Natural killer cell (primary cell): ENCODE measurements at regions not wholly inside any gene's neighbourhood (a gene's known extent, or its start where the extent isn't known, plus 50 kb on each side); places are given as distances from the start of the nearest gene placed in this dataset.

Experiments used
- ATAC-seq, 3 donors: fragments of 150-1000 bp in 2 of 3; fragments of 200-7000 bp in 1 of 3; cut with Tn5 transposase; 1 replicate in 1 of 3; 2 replicates in 2 of 3; pipeline ENCODE4 v1.10.0; 2021; ENCODE audit warnings: mild to moderate bottlenecking in 2 of 3, moderate library complexity in 2 of 3
- DNase-seq, 2 donors: peaks; one replicate each; pipeline versions ENCODE4 v3.0.0 to v3.0.0-alpha.2; 2013 to 2021; ENCODE audit warnings: mixed read lengths in 1 of 2
- H3K27ac ChIP-seq: one replicate; pipeline ENCODE4 v1.5.1; 2013; ENCODE audit warnings: mild to moderate bottlenecking, low read length
- H3K27me3 ChIP-seq: one replicate; pipeline ENCODE4 v1.6.1; 2013; ENCODE audit warnings: low read length; ENCODE audit not compliant: control insufficient read depth, insufficient read depth
- H3K36me3 ChIP-seq: one replicate; pipeline ENCODE4 v1.6.1; 2013; ENCODE audit warnings: low read length; ENCODE audit not compliant: control insufficient read depth, insufficient read depth
- H3K4me1 ChIP-seq: one replicate; pipeline ENCODE4 v1.6.1; 2013; ENCODE audit warnings: low read length; ENCODE audit not compliant: control insufficient read depth, insufficient read depth
- H3K4me3 ChIP-seq: one replicate; pipeline ENCODE4 v1.5.1; 2013; ENCODE audit warnings: low read length
- H3K9me3 ChIP-seq: one replicate; pipeline ENCODE4 v1.6.1; 2013; ENCODE audit warnings: low read length; ENCODE audit not compliant: control insufficient read depth, insufficient read depth
- H3K27ac Mint-ChIP-seq, 2 donors: one replicate each; pipeline ENCODE4 v1.8.0; 2022; ENCODE audit warnings: mild to moderate bottlenecking in 2 of 2, mixed read lengths in 2 of 2, moderate library complexity in 1 of 2
- H3K27me3 Mint-ChIP-seq, 2 donors: one replicate each; pipeline ENCODE4 v1.8.0; 2022; ENCODE audit warnings: low read depth in 2 of 2, mixed read lengths in 2 of 2
- H3K36me3 Mint-ChIP-seq: one replicate; pipeline ENCODE4 v1.8.0; 2022; ENCODE audit warnings: mixed read lengths
- H3K4me1 Mint-ChIP-seq, 2 donors: one replicate each; pipeline ENCODE4 v1.8.0; 2022; ENCODE audit warnings: mixed read lengths in 2 of 2
- H3K4me3 Mint-ChIP-seq: one replicate; pipeline ENCODE4 v1.8.0; 2022; ENCODE audit warnings: mild to moderate bottlenecking, moderate library complexity, mixed read lengths
- H3K9me3 Mint-ChIP-seq, 2 donors: one replicate each; pipeline ENCODE4 v1.8.0; 2022; ENCODE audit warnings: mixed read lengths in 2 of 2
- CTCF ChIP-seq: fragments of 200-600 bp; IDR thresholded peaks from one replicate; pipeline ENCODE4 v1.8.0; 2022; ENCODE audit warnings: antibody characterized with exemption
- WGBS: methylation state at CpG from one replicate; pipeline ENCODE4 v1.1.7; 2013; ENCODE audit warnings: missing lambda C conversion rate; ENCODE audit not compliant: insufficient coverage; 5-methylcytosine and 5-hydroxymethylcytosine counted together
- intact Hi-C: fragments of 100-400 bp; cut with micrococcal nuclease; formaldehyde crosslinking; loops from one replicate; pipeline ENCODE4 v1.14.2; 2022

- WGBS = 90% methylated on average over 3 of the region's 4 CpGs
- no peak for ATAC-seq
- no peak for TF ChIP-seq CTCF
These were observed 83.0 kb downstream of the LEPR start for GRCh38 chr1:65503427-65503826.

GRCh38 chr1:65504263-65504662 is 83.8 kb downstream of the LEPR start:
- H3K4me1 Mint-ChIP-seq = no peaks in the 10 kb centered on the region
- no peak for TF ChIP-seq CTCF
- H3K27me3 Mint-ChIP-seq = no peaks in the 10 kb centered on the region
- no peak for ATAC-seq
- intact Hi-C loops = no loop called here
- DNase-seq = no peak
- H3K9me3 Mint-ChIP-seq = peaks cover 0 to 2% of the 10 kb centered on the region in 2 donors
- H3K36me3 Mint-ChIP-seq = no peaks in the 10 kb centered on the region
- H3K4me3 Mint-ChIP-seq = no peak overlapping the region
- H3K4me3 ChIP-seq = no peak overlapping the region
- H3K4me1 ChIP-seq = no peaks in the 10 kb centered on the region
- H3K36me3 ChIP-seq = no peaks in the 10 kb centered on the region
- WGBS = 100% methylated on average over 2 of the region's 3 CpGs
- H3K27ac Mint-ChIP-seq = no peak overlapping the region
- H3K9me3 ChIP-seq = no peaks in the 10 kb centered on the region
- H3K27me3 ChIP-seq = no peaks in the 10 kb centered on the region
- H3K27ac ChIP-seq = no peak overlapping the region

More at GRCh38 chr1:65503427-65503826, 83.0 kb downstream of the LEPR start:
- H3K36me3 Mint-ChIP-seq = no peaks in the 10 kb centered on the region
- H3K36me3 ChIP-seq = no peaks in the 10 kb centered on the region
- H3K4me1 ChIP-seq = no peaks in the 10 kb centered on the region
- intact Hi-C loops = no loop called here
- no peak overlapping the region for H3K4me3 ChIP-seq
- H3K27ac ChIP-seq = no peak overlapping the region
- H3K27me3 Mint-ChIP-seq = no peaks in the 10 kb centered on the region
- no peak overlapping the region for H3K4me3 Mint-ChIP-seq
- DNase-seq = no peak
- no peak overlapping the region for H3K27ac Mint-ChIP-seq
- H3K4me1 Mint-ChIP-seq = no peaks in the 10 kb centered on the region
- peaks cover 0 to 2% of the 10 kb centered on the region in 2 donors for H3K9me3 Mint-ChIP-seq
- no peaks in the 10 kb centered on the region for H3K27me3 ChIP-seq
- H3K9me3 ChIP-seq = no peaks in the 10 kb centered on the region

- Histone ChIP-seq H3K36me3 (no peaks in the 10 kb centered on the region), H3K4me1 (no peaks in the 10 kb centered on the region), H3K4me3 (no peak overlapping the region), H3K27ac (no peak overlapping the region), H3K27me3 (no peaks in the 10 kb centered on the region), H3K9me3 (no peaks in the 10 kb centered on the region)
- H3K27me3 Mint-ChIP-seq = no peaks in the 10 kb centered on the region
- WGBS = 94% methylated on average over 5 of the region's 5 CpGs
- intact Hi-C loops = no loop called here
- H3K27ac Mint-ChIP-seq = no peak overlapping the region
- ATAC-seq = no peak
- no peaks in the 10 kb centered on the region for H3K4me1 Mint-ChIP-seq
- H3K9me3 Mint-ChIP-seq = peaks cover 0 to 2% of the 10 kb centered on the region in 2 donors
- DNase-seq = no peak
- no peak overlapping the region for H3K4me3 Mint-ChIP-seq
- no peak for TF ChIP-seq CTCF
- H3K36me3 Mint-ChIP-seq = no peaks in the 10 kb centered on the region
These were observed 85.3 kb downstream of the LEPR start for GRCh38 chr1:65505547-65506300.

GRCh38 chr1:65508051-65508450 is 87.6 kb downstream of the LEPR start:
- no peaks in the 10 kb centered on the region for H3K27me3 ChIP-seq
- H3K27me3 Mint-ChIP-seq = no peaks in the 10 kb centered on the region
- no peaks in the 10 kb centered on the region for H3K4me1 Mint-ChIP-seq
- ATAC-seq (no peak), DNase-seq (no peak)
- intact Hi-C loops = no loop called here
- 50% methylated on average over 2 of the region's 2 CpGs for WGBS
- H3K9me3 Mint-ChIP-seq = peaks cover 0 to 2% of the 10 kb centered on the region in 2 donors
- TF ChIP-seq CTCF = no peak
- no peaks in the 10 kb centered on the region for H3K4me1 ChIP-seq
- H3K27ac Mint-ChIP-seq = no peak overlapping the region
- H3K4me3 Mint-ChIP-seq = no peak overlapping the region
- H3K36me3 ChIP-seq = no peaks in the 10 kb centered on the region
- no peaks in the 10 kb centered on the region for H3K36me3 Mint-ChIP-seq
- H3K4me3 ChIP-seq = no peak overlapping the region
- H3K9me3 ChIP-seq = no peaks in the 10 kb centered on the region
- H3K27ac ChIP-seq = no peak overlapping the region
